HEK293 (cell line): ENCODE measurements at regions not wholly inside any gene's neighbourhood (a gene's known extent, or its start where the extent isn't known, plus 50 kb on each side); places are given as distances from the start of the nearest gene placed in this dataset.

Experiments used
- OSR2 ChIP-seq: fragments of 450-650 bp; formaldehyde crosslinking; IDR thresholded peaks from 2 replicates; pipeline ENCODE4 v1.5.1; 2016; ENCODE audit warnings: missing biosample characterization, missing genetic modification characterization
- TCF7L2 ChIP-seq: IDR thresholded peaks from 2 replicates; pipeline ENCODE4 v1.6.1; 2011; ENCODE audit warnings: low read depth, mild to moderate bottlenecking, inconsistent platforms, low read length, moderate library complexity, borderline replicate concordance
- ZBTB20 ChIP-seq: fragments of 450-650 bp; formaldehyde crosslinking; IDR thresholded peaks from 2 replicates; pipeline ENCODE4 v1.5.1; 2016; ENCODE audit warnings: missing biosample characterization, missing genetic modification characterization
- ZNF626 ChIP-seq: fragments of 450-650 bp; sonication (Bioruptor Pico); formaldehyde crosslinking; IDR thresholded peaks from 2 replicates; pipeline ENCODE4 v1.5.1; 2018; ENCODE audit warnings: missing biosample characterization, missing genetic modification characterization, inconsistent platforms
- ZNF701 ChIP-seq: fragments of 450-650 bp; formaldehyde crosslinking; IDR thresholded peaks from 2 replicates; pipeline ENCODE4 v1.5.1; 2016; ENCODE audit warnings: missing biosample characterization, missing genetic modification characterization
- TF ChIP-seq, protein P1 (sequence below): fragments of 450-650 bp; formaldehyde crosslinking; IDR thresholded peaks from 2 replicates; pipeline ENCODE4 v1.5.1; 2016; ENCODE audit warnings: missing biosample characterization, missing genetic modification characterization
- TF ChIP-seq, protein P2 (sequence below): fragments of 450-650 bp; formaldehyde crosslinking; IDR thresholded peaks from 2 replicates; pipeline ENCODE4 v1.5.1; 2016; ENCODE audit warnings: missing biosample characterization, missing genetic modification characterization

DNA sequence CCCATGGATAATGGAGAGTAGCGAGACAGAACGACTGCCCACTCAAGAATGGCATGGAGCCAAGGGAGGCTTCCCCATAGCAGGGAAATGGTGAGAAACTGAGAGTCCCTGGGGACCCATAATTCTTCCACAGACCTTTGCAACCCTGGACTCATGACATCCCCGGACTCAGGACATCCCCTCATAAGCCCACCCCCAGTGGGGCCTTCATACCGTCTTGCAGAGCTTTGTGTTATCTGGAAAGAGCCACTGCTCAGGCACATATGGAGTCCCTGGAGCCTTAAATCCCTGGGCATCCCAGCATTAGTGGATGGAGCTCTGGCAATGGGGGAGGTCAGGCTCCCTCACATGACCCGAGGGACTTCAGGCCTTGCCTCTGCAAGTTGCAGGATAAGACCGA, 865.4 kb upstream of the ARRDC3 start:
- TF ChIP-seq ZNF626 (tag by site-specific recombination) (no peak), TCF7L2 (no peak), OSR2 (tag by site-specific recombination) (no peak), ZBTB20 (no peak), ZNF701 (tag by site-specific recombination) (no peak)
- TF ChIP-seq, protein P1, sequence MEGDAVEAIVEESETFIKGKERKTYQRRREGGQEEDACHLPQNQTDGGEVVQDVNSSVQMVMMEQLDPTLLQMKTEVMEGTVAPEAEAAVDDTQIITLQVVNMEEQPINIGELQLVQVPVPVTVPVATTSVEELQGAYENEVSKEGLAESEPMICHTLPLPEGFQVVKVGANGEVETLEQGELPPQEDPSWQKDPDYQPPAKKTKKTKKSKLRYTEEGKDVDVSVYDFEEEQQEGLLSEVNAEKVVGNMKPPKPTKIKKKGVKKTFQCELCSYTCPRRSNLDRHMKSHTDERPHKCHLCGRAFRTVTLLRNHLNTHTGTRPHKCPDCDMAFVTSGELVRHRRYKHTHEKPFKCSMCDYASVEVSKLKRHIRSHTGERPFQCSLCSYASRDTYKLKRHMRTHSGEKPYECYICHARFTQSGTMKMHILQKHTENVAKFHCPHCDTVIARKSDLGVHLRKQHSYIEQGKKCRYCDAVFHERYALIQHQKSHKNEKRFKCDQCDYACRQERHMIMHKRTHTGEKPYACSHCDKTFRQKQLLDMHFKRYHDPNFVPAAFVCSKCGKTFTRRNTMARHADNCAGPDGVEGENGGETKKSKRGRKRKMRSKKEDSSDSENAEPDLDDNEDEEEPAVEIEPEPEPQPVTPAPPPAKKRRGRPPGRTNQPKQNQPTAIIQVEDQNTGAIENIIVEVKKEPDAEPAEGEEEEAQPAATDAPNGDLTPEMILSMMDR (tag by site-specific recombination): no peak
- TF ChIP-seq, protein P2, sequence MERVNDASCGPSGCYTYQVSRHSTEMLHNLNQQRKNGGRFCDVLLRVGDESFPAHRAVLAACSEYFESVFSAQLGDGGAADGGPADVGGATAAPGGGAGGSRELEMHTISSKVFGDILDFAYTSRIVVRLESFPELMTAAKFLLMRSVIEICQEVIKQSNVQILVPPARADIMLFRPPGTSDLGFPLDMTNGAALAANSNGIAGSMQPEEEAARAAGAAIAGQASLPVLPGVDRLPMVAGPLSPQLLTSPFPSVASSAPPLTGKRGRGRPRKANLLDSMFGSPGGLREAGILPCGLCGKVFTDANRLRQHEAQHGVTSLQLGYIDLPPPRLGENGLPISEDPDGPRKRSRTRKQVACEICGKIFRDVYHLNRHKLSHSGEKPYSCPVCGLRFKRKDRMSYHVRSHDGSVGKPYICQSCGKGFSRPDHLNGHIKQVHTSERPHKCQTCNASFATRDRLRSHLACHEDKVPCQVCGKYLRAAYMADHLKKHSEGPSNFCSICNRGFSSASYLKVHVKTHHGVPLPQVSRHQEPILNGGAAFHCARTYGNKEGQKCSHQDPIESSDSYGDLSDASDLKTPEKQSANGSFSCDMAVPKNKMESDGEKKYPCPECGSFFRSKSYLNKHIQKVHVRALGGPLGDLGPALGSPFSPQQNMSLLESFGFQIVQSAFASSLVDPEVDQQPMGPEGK (tag by site-specific recombination): no peak
